ENCODE measurements at regions not wholly inside any gene's neighbourhood (a gene's known extent, or its start where the extent isn't known, plus 50 kb on each side); places are given as distances from the start of the nearest gene placed in this dataset.

DNA sequence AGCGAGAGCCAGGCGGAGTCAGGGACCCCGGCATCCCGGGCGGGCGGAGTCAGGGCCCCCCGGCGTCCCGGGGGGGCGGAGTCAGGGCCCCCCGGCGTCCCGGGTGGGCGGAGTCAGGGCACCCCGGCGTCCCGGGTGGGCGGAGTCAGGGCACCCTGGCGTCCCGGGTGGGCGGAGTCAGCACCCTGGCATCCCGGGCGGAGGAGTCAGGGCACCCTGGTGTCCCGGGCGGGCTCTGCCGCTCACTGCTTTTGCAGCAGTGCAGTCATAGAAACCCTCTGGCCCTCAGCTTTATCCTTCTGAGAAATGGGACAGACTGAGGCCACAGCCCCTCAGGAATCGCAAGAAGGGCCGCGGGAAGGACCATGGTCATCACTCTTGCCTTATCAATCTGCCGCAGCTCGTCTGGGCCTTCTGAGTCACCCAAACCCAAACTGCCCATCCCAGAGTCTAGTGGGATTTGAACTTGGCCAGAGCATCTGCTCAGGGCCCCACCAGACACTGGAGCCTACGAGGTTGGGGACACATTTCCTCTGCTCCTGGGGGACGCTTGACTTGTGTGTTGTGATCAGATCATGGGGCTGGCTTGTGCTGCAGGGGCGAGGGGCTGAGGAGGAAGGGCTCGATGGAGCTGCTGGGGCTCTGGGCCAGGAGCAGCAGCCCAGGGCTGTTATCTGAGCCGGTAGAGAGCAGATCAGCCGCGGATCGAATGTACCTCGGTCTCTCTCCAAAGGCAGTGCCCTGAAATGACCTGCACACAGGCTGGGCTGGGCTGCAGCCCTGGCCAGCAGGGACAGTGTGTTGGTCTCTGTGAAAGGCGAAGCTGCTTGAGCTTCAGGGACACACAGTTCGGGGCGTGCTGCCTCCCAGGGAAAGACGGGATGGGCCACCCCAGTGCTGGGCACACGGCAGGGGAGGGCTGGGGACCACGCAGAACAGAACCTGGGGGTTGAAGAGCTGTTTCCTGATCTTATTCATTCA lies 290.1 kb upstream of the HDAC4 start:
- Histone ChIP-seq H3K4me3 (no peak overlapping the region), H3K27ac (no peak overlapping the region), H3K4me1 (replicated peaks) (no peaks in the 10 kb centered on the region), H3K36me3 (no peaks in the 10 kb centered on the region), H3K9me3 (no peaks in the 10 kb centered on the region), H3K27me3 (replicated peaks; ENCODE audit: insufficient read depth) (no peaks in the 10 kb centered on the region)
- intact Hi-C loops (cut with DNase I), result no loop called here
- DNase-seq (ENCODE audit: low spot score), result no peak
- WGBS, result 74% methylated on average over 46 of the region's 46 CpGs
- TF ChIP-seq POLR2A (IDR thresholded peaks at IDR 0.05), result no peak
- no peak for TF ChIP-seq POLR2AphosphoS5 (IDR thresholded peaks at IDR 0.05)
- TF ChIP-seq, protein P1, sequence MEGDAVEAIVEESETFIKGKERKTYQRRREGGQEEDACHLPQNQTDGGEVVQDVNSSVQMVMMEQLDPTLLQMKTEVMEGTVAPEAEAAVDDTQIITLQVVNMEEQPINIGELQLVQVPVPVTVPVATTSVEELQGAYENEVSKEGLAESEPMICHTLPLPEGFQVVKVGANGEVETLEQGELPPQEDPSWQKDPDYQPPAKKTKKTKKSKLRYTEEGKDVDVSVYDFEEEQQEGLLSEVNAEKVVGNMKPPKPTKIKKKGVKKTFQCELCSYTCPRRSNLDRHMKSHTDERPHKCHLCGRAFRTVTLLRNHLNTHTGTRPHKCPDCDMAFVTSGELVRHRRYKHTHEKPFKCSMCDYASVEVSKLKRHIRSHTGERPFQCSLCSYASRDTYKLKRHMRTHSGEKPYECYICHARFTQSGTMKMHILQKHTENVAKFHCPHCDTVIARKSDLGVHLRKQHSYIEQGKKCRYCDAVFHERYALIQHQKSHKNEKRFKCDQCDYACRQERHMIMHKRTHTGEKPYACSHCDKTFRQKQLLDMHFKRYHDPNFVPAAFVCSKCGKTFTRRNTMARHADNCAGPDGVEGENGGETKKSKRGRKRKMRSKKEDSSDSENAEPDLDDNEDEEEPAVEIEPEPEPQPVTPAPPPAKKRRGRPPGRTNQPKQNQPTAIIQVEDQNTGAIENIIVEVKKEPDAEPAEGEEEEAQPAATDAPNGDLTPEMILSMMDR (IDR thresholded peaks at IDR 0.05), result no peak

DNA sequence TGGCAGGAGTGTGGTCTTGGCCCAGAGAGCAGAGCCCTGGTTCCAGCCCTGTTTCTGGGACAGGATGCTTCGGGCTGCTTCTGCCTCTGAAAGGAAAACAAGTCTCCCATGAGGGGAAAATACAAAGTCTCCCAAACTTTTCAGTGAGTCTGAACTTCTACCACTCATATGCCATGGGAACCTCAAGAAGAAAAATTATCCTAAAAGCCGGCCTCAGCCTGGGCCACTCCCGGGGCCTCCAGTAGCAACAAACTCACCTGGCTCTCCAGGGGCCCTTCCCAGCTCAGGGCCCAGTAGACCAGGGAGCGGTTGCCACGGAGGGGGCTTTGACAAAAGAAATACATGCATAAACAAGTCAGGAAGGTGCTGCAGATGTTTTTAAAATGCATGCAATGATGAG lies 289.2 kb upstream of the HDAC4 start:
- WGBS, result 63% methylated on average over 5 of the region's 5 CpGs
- Histone ChIP-seq H3K27ac (no peak overlapping the region), H3K27me3 (replicated peaks; ENCODE audit: insufficient read depth) (no peaks in the 10 kb centered on the region), H3K4me3 (no peak overlapping the region), H3K9me3 (no peaks in the 10 kb centered on the region), H3K36me3 (no peaks in the 10 kb centered on the region), H3K4me1 (replicated peaks) (no peaks in the 10 kb centered on the region)
- no peak for DNase-seq (ENCODE audit: low spot score)
- no peak for TF ChIP-seq POLR2A (IDR thresholded peaks at IDR 0.05)
- no peak for TF ChIP-seq POLR2AphosphoS5 (IDR thresholded peaks at IDR 0.05)
- TF ChIP-seq, protein P1 (IDR thresholded peaks at IDR 0.05), result no peak
- intact Hi-C loops (cut with DNase I), result no loop called here

DNA sequence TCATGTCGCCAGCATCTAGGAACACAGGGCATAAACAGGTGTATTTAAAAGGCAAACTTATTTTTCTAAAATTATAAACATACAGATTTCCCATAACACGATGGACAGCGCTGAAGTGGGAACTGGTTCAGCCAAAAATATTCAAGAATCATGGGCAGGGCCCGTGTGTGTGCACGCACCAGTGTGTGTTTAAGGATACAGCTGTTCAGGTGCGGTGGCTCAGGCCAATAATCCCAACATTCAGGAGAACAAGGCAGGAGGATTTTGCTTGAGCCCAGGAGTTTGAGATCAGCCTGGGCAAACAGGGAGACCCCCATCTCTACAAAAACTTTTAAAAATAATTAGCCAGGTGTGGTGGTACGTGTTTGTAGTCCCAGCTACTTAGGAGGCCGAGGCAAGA lies 288.6 kb upstream of the HDAC4 start:
- no peak for DNase-seq (ENCODE audit: low spot score)
- H3K36me3 ChIP-seq, result no peaks in the 10 kb centered on the region
- TF ChIP-seq, protein P1 (IDR thresholded peaks at IDR 0.05), result no peak
- TF ChIP-seq POLR2AphosphoS5 (IDR thresholded peaks at IDR 0.05) (no peak), POLR2A (IDR thresholded peaks at IDR 0.05) (no peak)
- 90% methylated on average over 8 of the region's 8 CpGs for WGBS
- H3K4me3 ChIP-seq, result no peak overlapping the region
- intact Hi-C loops (cut with DNase I), result no loop called here
- no peaks in the 10 kb centered on the region for H3K27me3 ChIP-seq (replicated peaks; ENCODE audit: insufficient read depth)
- no peaks in the 10 kb centered on the region for H3K4me1 ChIP-seq (replicated peaks)
- H3K27ac ChIP-seq, result no peak overlapping the region
- H3K9me3 ChIP-seq, result no peaks in the 10 kb centered on the region

DNA sequence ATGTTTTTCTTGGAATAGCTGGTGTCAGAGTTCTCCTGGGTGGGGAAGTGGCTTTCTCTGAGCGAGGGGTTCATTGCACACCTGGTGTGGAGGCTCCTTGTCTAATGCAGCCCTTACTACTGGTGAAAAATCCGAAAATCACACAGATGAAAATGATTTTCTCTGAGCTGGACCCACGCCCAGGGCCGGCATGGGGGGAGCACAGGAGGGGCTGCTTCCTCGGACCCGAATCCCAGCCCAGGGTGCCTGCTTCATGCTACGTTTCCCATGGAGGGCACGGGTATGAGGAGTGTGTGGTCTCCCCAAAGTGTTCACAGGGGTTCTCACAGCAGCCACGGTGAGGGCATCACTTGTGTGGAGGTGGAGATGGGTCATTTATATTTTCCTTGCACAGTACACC lies 288.0 kb upstream of the HDAC4 start:
- Histone ChIP-seq H3K27me3 (replicated peaks; ENCODE audit: insufficient read depth) (no peaks in the 10 kb centered on the region), H3K4me1 (replicated peaks) (no peaks in the 10 kb centered on the region), H3K27ac (no peak overlapping the region), H3K4me3 (no peak overlapping the region), H3K9me3 (no peaks in the 10 kb centered on the region), H3K36me3 (no peaks in the 10 kb centered on the region)
- DNase-seq (ENCODE audit: low spot score), result no peak
- TF ChIP-seq POLR2A (IDR thresholded peaks at IDR 0.05), result no peak
- no peak for TF ChIP-seq POLR2AphosphoS5 (IDR thresholded peaks at IDR 0.05)
- TF ChIP-seq, protein P1 (IDR thresholded peaks at IDR 0.05), result no peak
- intact Hi-C loops (cut with DNase I), result no loop called here
- 85% methylated on average over 9 of the region's 9 CpGs for WGBS
